ENCODE measurements at regions not wholly inside any gene's neighbourhood (a gene's known extent, or its start where the extent isn't known, plus 50 kb on each side); places are given as distances from the start of the nearest gene placed in this dataset.

- no peak for DNase-seq
Observed at GRCh38 chrX:26070882-26071281, 67.3 kb upstream of the MAGEB18 start.

- DNase-seq = no peak
Observed at GRCh38 chrX:26071618-26072017, 66.5 kb upstream of the MAGEB18 start.

- DNase-seq = no peak
Observed at GRCh38 chrX:26083093-26083492, 55.0 kb upstream of the MAGEB18 start.
